Activated T-helper 17 cell treated with anti-CD3 and anti-CD28 coated beads, Interleukin-2, amount 50 U/mL, for 72 hours (primary cell): ENCODE measurements at regions not wholly inside any gene's neighbourhood (a gene's known extent, or its start where the extent isn't known, plus 50 kb on each side); places are given as distances from the start of the nearest gene placed in this dataset.
"Not testable (repeated sequence)": the region's sequence is repeated elsewhere in the genome, so short reads cannot be mapped to it uniquely, and the experiment has no call there.

Experiments
- ATAC-seq: fragments of 150-1000 bp; cut with Tn5 transposase; replicated peaks from 2 replicates; pipeline ENCODE4 v1.10.0; 2021; ENCODE audit warnings: mild to moderate bottlenecking, moderate library complexity
- H3K27ac Mint-ChIP-seq: one replicate; pipeline ENCODE4 v1.8.0; 2022; ENCODE audit warnings: mixed read lengths
- H3K27me3 Mint-ChIP-seq: one replicate; pipeline ENCODE4 v1.8.0; 2022; ENCODE audit warnings: mixed read lengths
- H3K36me3 Mint-ChIP-seq: one replicate; pipeline ENCODE4 v1.8.0; 2022; ENCODE audit warnings: low read depth, mild to moderate bottlenecking, mixed read lengths
- H3K4me1 Mint-ChIP-seq: one replicate; pipeline ENCODE4 v1.8.0; 2022; ENCODE audit warnings: mixed read lengths
- H3K4me3 Mint-ChIP-seq: one replicate; pipeline ENCODE4 v1.8.0; 2022; ENCODE audit warnings: mild to moderate bottlenecking, mixed read lengths
- H3K9me3 Mint-ChIP-seq: one replicate; pipeline ENCODE4 v1.8.0; 2022; ENCODE audit warnings: mixed read lengths

- ATAC-seq, result no peak
Measured at GRCh38 chr18:2236232-2236631, 335.1 kb downstream of the METTL4 start.

GRCh38 chr18:2237706-2238105, 333.6 kb downstream of the METTL4 start:
- Mint-ChIP-seq H3K27ac (no peak overlapping the region), H3K27me3 (peaks cover 29% of the 10 kb centered on the region), H3K9me3 (no peaks in the 10 kb centered on the region), H3K4me1 (no peaks in the 10 kb centered on the region), H3K36me3 (no peaks in the 10 kb centered on the region), H3K4me3 (no peak overlapping the region)
- no peak for ATAC-seq

More at GRCh38 chr18:2236232-2236631, 335.1 kb downstream of the METTL4 start:
- Mint-ChIP-seq H3K4me3 (no peak overlapping the region), H3K9me3 (no peaks in the 10 kb centered on the region), H3K27ac (no peak overlapping the region), H3K27me3 (peaks cover 29% of the 10 kb centered on the region), H3K36me3 (no peaks in the 10 kb centered on the region), H3K4me1 (no peaks in the 10 kb centered on the region)

- H3K4me1 Mint-ChIP-seq, result no peaks in the 10 kb centered on the region
- no peaks in the 10 kb centered on the region for H3K36me3 Mint-ChIP-seq
- H3K27ac Mint-ChIP-seq, result no peak overlapping the region
- no peaks in the 10 kb centered on the region for H3K9me3 Mint-ChIP-seq
- no peak for ATAC-seq
- H3K27me3 Mint-ChIP-seq, result peaks cover 38% of the 10 kb centered on the region
- no peak overlapping the region for H3K4me3 Mint-ChIP-seq
Measured at GRCh38 chr18:2240311-2240705, 331.0 kb downstream of the METTL4 start.

GRCh38 chr18:2244641-2245040, 326.7 kb downstream of the METTL4 start:
- Mint-ChIP-seq H3K36me3 (no peaks in the 10 kb centered on the region), H3K4me1 (no peaks in the 10 kb centered on the region), H3K9me3 (no peaks in the 10 kb centered on the region), H3K27ac (no peak overlapping the region), H3K27me3 (peaks cover 23% of the 10 kb centered on the region), H3K4me3 (no peak overlapping the region)
- ATAC-seq, result no peak

GRCh38 chr18:2247101-2247500, 324.2 kb downstream of the METTL4 start:
- H3K36me3 Mint-ChIP-seq, ATAC-seq, H3K4me1 Mint-ChIP-seq, H3K4me3 Mint-ChIP-seq, H3K27ac Mint-ChIP-seq, H3K9me3 Mint-ChIP-seq: not testable (repeated sequence)
- H3K27me3 Mint-ChIP-seq, result peaks cover 13% of the 10 kb centered on the region

GRCh38 chr18:2254977-2255376, 316.3 kb downstream of the METTL4 start:
- H3K36me3 Mint-ChIP-seq, result no peaks in the 10 kb centered on the region
- no peak for ATAC-seq
- no peak overlapping the region for H3K27ac Mint-ChIP-seq
- no peaks in the 10 kb centered on the region for H3K4me1 Mint-ChIP-seq
- H3K4me3 Mint-ChIP-seq, result no peak overlapping the region
- peaks cover 4% of the 10 kb centered on the region for H3K27me3 Mint-ChIP-seq
- no peaks in the 10 kb centered on the region for H3K9me3 Mint-ChIP-seq

- no peak for ATAC-seq
- Mint-ChIP-seq H3K27me3 (peaks cover 4% of the 10 kb centered on the region), H3K4me1 (no peaks in the 10 kb centered on the region), H3K36me3 (no peaks in the 10 kb centered on the region), H3K27ac (no peak overlapping the region), H3K9me3 (no peaks in the 10 kb centered on the region), H3K4me3 (no peak overlapping the region)
Measured at GRCh38 chr18:2256577-2256976, 314.7 kb downstream of the METTL4 start.

GRCh38 chr18:2258954-2259353, 312.4 kb downstream of the METTL4 start:
- no peak overlapping the region for H3K4me3 Mint-ChIP-seq
- no peaks in the 10 kb centered on the region for H3K9me3 Mint-ChIP-seq
- no peak overlapping the region for H3K27ac Mint-ChIP-seq
- no peaks in the 10 kb centered on the region for H3K36me3 Mint-ChIP-seq
- no peak for ATAC-seq
- peaks cover 4% of the 10 kb centered on the region for H3K27me3 Mint-ChIP-seq
- H3K4me1 Mint-ChIP-seq, result no peaks in the 10 kb centered on the region

- peaks cover 16% of the 10 kb centered on the region for H3K27me3 Mint-ChIP-seq
- H3K27ac Mint-ChIP-seq, result no peak overlapping the region
- no peaks in the 10 kb centered on the region for H3K9me3 Mint-ChIP-seq
- H3K36me3 Mint-ChIP-seq, result no peaks in the 10 kb centered on the region
- no peak for ATAC-seq
- H3K4me3 Mint-ChIP-seq, result no peak overlapping the region
- H3K4me1 Mint-ChIP-seq, result no peaks in the 10 kb centered on the region
Measured at GRCh38 chr18:2263303-2263890, 307.9 kb downstream of the METTL4 start.

- Mint-ChIP-seq H3K36me3 (no peaks in the 10 kb centered on the region), H3K27me3 (peaks cover 27% of the 10 kb centered on the region), H3K9me3 (no peaks in the 10 kb centered on the region), H3K4me1 (no peaks in the 10 kb centered on the region), H3K4me3 (no peak overlapping the region), H3K27ac (no peak overlapping the region)
- ATAC-seq, result no peak
Measured at GRCh38 chr18:2274613-2275012, 296.7 kb downstream of the METTL4 start.

- Mint-ChIP-seq H3K27ac (no peak overlapping the region), H3K4me3 (no peak overlapping the region), H3K4me1 (no peaks in the 10 kb centered on the region), H3K9me3 (no peaks in the 10 kb centered on the region), H3K27me3 (no peaks in the 10 kb centered on the region), H3K36me3 (no peaks in the 10 kb centered on the region)
- ATAC-seq, result no peak
Measured at GRCh38 chr18:2281086-2281485, 290.2 kb downstream of the METTL4 start.

GRCh38 chr18:2281523-2282199, 289.6 kb downstream of the METTL4 start:
- Mint-ChIP-seq H3K27me3 (no peaks in the 10 kb centered on the region), H3K36me3 (no peaks in the 10 kb centered on the region), H3K4me3 (no peak overlapping the region), H3K27ac (no peak overlapping the region), H3K9me3 (no peaks in the 10 kb centered on the region), H3K4me1 (no peaks in the 10 kb centered on the region)
- no peak for ATAC-seq

GRCh38 chr18:2293109-2293839, 278.0 kb downstream of the METTL4 start:
- no peak for ATAC-seq
- Mint-ChIP-seq H3K36me3 (no peaks in the 10 kb centered on the region), H3K27me3 (peaks cover 57% of the 10 kb centered on the region), H3K4me3 (no peak overlapping the region), H3K9me3 (no peaks in the 10 kb centered on the region), H3K4me1 (no peaks in the 10 kb centered on the region), H3K27ac (no peak overlapping the region)

- no peak for ATAC-seq
- no peak overlapping the region for H3K4me3 Mint-ChIP-seq
- H3K9me3 Mint-ChIP-seq, result no peaks in the 10 kb centered on the region
- H3K4me1 Mint-ChIP-seq, result no peaks in the 10 kb centered on the region
- no peak overlapping the region for H3K27ac Mint-ChIP-seq
- peaks cover 31% of the 10 kb centered on the region for H3K27me3 Mint-ChIP-seq
- H3K36me3 Mint-ChIP-seq, result no peaks in the 10 kb centered on the region
Measured at GRCh38 chr18:2301316-2301715, 270.0 kb downstream of the METTL4 start.

GRCh38 chr18:2302012-2302411, 269.3 kb downstream of the METTL4 start:
- no peak overlapping the region for H3K4me3 Mint-ChIP-seq
- H3K27me3 Mint-ChIP-seq, result peaks cover 33% of the 10 kb centered on the region
- no peak overlapping the region for H3K27ac Mint-ChIP-seq
- no peak for ATAC-seq
- H3K4me1 Mint-ChIP-seq, result no peaks in the 10 kb centered on the region
- no peaks in the 10 kb centered on the region for H3K9me3 Mint-ChIP-seq
- H3K36me3 Mint-ChIP-seq, result no peaks in the 10 kb centered on the region
